NB4 (cell line): ENCODE measurements at regions not wholly inside any gene's neighbourhood (a gene's known extent, or its start where the extent isn't known, plus 50 kb on each side); places are given as distances from the start of the nearest gene placed in this dataset.

Source experiments
- DNase-seq: peaks from one replicate; pipeline ENCODE4 v3.0.0; 2010; ENCODE audit warnings: low read depth
- H3K4me3 ChIP-seq: one replicate; pipeline ENCODE4 v1.5.1; 2011; ENCODE audit warnings: mild to moderate bottlenecking, low read depth, low read length, moderate library complexity
- CTCF ChIP-seq: IDR thresholded peaks from one replicate; pipeline ENCODE4 v1.5.1; 2012; ENCODE audit warnings: low read depth, low read length
- MAX ChIP-seq: IDR thresholded peaks from 2 replicates; pipeline ENCODE4 v1.6.1; 2011; ENCODE audit warnings: low read depth, low read length
- MYC ChIP-seq: IDR thresholded peaks from 2 replicates; pipeline ENCODE4 v1.6.1; 2011; ENCODE audit warnings: low read depth, low read length
- POLR2A ChIP-seq: IDR thresholded peaks from 2 replicates; pipeline ENCODE4 v1.6.1; 2011; ENCODE audit warnings: mild to moderate bottlenecking; ENCODE audit not compliant: insufficient read length; ENCODE audit errors: extremely low read depth

GRCh38 chr6:137765059-137765458, 102.0 kb upstream of the TNFAIP3 start:
- DNase-seq = no peak
- TF ChIP-seq MAX = no peak
- TF ChIP-seq POLR2A = no peak
- no peak for TF ChIP-seq MYC
- no peak for TF ChIP-seq CTCF
- H3K4me3 ChIP-seq = no peak overlapping the region

- no peak overlapping the region for H3K4me3 ChIP-seq
- TF ChIP-seq MYC (no peak), CTCF (no peak)
- no peak for DNase-seq
Observed at GRCh38 chr6:137766596-137767370, 100.3 kb upstream of the TNFAIP3 start.

GRCh38 chr6:137767465-137767864, 99.6 kb upstream of the TNFAIP3 start:
- no peak for DNase-seq
- H3K4me3 ChIP-seq = no peak overlapping the region
- TF ChIP-seq MAX (no peak), CTCF (no peak), MYC (no peak), POLR2A (no peak)

GRCh38 chr6:137767911-137768690, 99.0 kb upstream of the TNFAIP3 start:
- DNase-seq = peak; percentile 88
- TF ChIP-seq CTCF (no peak), MAX (no peak), MYC (no peak), POLR2A (no peak)
- peak overlapping the region; percentile 12 for H3K4me3 ChIP-seq

- no peak for DNase-seq
- TF ChIP-seq CTCF (no peak), POLR2A (no peak), MYC (no peak), MAX (no peak)
- H3K4me3 ChIP-seq = no peak overlapping the region
Observed at GRCh38 chr6:137768935-137769334, 98.1 kb upstream of the TNFAIP3 start.
